ENCODE measurements at regions not wholly inside any gene's neighbourhood (a gene's known extent, or its start where the extent isn't known, plus 50 kb on each side); places are given as distances from the start of the nearest gene placed in this dataset.

DNA sequence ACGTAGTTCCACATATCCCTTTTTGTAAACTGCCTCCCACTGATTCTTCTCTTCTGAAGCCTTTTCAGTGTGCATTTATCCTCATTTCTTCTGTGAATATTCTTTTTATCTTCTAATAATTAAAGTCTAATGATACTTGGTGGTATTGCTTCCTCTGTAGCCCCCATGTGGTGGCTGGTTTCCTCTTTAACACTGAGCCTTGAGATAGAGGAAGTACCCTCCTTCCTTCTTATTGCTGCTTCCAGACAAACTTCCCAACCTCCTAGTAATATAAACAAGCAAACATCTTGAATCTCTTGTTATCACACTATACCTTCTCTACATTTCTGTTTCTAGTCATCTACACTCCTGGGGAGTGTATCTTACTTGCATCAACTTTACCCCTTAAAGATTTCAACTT, 310.5 kb upstream of the GIMD1 start:
- no peak overlapping the region for H3K27ac ChIP-seq
- TF ChIP-seq, protein P1, sequence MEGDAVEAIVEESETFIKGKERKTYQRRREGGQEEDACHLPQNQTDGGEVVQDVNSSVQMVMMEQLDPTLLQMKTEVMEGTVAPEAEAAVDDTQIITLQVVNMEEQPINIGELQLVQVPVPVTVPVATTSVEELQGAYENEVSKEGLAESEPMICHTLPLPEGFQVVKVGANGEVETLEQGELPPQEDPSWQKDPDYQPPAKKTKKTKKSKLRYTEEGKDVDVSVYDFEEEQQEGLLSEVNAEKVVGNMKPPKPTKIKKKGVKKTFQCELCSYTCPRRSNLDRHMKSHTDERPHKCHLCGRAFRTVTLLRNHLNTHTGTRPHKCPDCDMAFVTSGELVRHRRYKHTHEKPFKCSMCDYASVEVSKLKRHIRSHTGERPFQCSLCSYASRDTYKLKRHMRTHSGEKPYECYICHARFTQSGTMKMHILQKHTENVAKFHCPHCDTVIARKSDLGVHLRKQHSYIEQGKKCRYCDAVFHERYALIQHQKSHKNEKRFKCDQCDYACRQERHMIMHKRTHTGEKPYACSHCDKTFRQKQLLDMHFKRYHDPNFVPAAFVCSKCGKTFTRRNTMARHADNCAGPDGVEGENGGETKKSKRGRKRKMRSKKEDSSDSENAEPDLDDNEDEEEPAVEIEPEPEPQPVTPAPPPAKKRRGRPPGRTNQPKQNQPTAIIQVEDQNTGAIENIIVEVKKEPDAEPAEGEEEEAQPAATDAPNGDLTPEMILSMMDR (conservative IDR thresholded peaks at IDR 0.05), result no peak
- TF ChIP-seq ZFX (IDR thresholded peaks at IDR 0.05), result no peak

GRCh38 chr4:106677213-106677612, 308.6 kb upstream of the GIMD1 start:
- TF ChIP-seq ZFX (IDR thresholded peaks at IDR 0.05), result no peak
- TF ChIP-seq, protein P1 (conservative IDR thresholded peaks at IDR 0.05), result no peak
- H3K27ac ChIP-seq, result no peak overlapping the region

- no peak overlapping the region for H3K27ac ChIP-seq
- TF ChIP-seq, protein P1 (conservative IDR thresholded peaks at IDR 0.05), result no peak
- TF ChIP-seq ZFX (IDR thresholded peaks at IDR 0.05), result no peak
Observed at GRCh38 chr4:106676173-106676921, 307.8 kb upstream of the GIMD1 start.

DNA sequence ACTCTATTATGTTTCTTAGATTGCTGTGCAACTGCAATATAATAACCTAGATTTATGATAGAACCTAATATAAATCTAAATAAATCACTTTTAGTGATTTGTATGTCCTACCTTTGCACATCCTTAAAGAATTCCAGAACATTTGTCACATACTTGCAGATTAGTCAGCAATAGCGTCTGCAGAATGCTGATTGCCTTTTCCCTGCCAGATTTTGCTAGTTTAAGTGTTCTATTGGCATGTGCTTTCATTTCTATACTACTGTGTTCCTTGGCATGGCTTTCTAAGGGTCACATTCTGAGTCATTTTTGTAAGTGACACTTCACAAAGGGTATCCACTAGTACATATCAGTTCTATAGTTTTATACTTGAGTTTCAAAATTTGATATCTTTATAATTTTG, 303.1 kb upstream of the GIMD1 start:
- TF ChIP-seq ZFX (IDR thresholded peaks at IDR 0.05), result no peak
- TF ChIP-seq, protein P1 (conservative IDR thresholded peaks at IDR 0.05), result no peak
- no peak overlapping the region for H3K27ac ChIP-seq

GRCh38 chr4:106670976-106671375, 302.4 kb upstream of the GIMD1 start:
- no peak for TF ChIP-seq ZFX (IDR thresholded peaks at IDR 0.05)
- TF ChIP-seq, protein P1 (conservative IDR thresholded peaks at IDR 0.05), result no peak
- H3K27ac ChIP-seq, result no peak overlapping the region

DNA sequence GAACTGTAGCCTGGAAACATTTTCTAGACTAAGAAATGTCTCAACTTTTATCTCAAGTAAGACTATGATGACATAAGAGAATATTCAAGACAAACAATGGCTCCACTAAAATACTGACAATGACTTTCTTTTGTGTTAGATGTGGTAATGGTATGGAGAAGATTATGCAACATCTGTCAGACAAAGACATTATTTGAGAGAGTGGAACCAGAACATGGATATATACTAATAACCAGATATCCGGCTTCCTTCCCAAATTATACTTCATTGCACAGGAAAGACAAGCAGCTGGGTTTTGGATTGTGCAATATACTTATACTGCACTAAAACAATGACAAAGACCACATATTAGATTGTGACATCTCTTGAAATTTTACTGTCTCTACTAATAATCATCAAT, 290.8 kb upstream of the GIMD1 start:
- H3K27ac ChIP-seq, result no peak overlapping the region
- no peak for TF ChIP-seq ZFX (IDR thresholded peaks at IDR 0.05)
- TF ChIP-seq, protein P1 (conservative IDR thresholded peaks at IDR 0.05), result no peak

DNA sequence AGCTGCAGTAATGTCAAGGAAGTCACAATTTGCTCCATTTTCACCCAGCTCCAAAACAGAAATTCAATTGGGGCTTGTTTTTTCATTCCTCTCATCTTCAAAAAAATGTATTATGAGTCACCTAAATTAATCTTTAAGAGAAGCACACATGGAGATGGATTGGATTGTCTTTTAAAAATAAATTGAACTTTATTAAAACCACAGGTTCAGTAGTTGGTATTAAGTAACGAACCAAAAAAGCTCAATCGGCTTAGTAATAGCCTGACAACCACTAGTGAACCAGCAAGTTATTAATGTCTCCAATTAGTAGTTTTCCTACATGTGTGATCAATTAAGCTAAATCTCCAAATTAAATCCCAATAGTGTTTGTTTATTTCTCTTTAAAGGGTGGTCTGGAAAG, 283.5 kb upstream of the GIMD1 start:
- no peak for TF ChIP-seq ZFX (IDR thresholded peaks at IDR 0.05)
- TF ChIP-seq, protein P1 (conservative IDR thresholded peaks at IDR 0.05), result no peak

More for the DNA sequence above, 283.5 kb upstream of the GIMD1 start:
- H3K27ac ChIP-seq, result no peak overlapping the region
